ENCODE measurements at regions not wholly inside any gene's neighbourhood (a gene's known extent, or its start where the extent isn't known, plus 50 kb on each side); places are given as distances from the start of the nearest gene placed in this dataset.

DNA sequence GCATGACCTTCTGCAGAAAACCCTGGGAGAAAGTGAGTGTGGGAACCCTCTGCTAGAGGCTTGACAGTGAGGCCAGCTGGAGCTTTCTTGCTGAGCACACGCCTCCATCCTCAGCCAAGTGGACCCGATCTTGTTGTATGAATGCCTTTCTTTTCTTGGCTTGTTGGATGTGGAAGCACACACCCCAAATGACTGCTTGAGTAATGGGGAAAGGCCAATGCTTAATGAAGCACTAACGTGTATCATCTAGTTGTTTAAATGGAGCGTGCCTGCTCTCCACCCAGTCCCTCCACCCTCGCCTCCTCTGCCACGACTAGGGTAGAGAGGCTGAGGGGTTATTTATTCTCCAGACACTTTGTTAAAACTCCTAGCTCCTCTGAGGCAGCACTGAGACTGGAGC lies 54.3 kb upstream of the IKBKE start:
- TF ChIP-seq, protein P1, sequence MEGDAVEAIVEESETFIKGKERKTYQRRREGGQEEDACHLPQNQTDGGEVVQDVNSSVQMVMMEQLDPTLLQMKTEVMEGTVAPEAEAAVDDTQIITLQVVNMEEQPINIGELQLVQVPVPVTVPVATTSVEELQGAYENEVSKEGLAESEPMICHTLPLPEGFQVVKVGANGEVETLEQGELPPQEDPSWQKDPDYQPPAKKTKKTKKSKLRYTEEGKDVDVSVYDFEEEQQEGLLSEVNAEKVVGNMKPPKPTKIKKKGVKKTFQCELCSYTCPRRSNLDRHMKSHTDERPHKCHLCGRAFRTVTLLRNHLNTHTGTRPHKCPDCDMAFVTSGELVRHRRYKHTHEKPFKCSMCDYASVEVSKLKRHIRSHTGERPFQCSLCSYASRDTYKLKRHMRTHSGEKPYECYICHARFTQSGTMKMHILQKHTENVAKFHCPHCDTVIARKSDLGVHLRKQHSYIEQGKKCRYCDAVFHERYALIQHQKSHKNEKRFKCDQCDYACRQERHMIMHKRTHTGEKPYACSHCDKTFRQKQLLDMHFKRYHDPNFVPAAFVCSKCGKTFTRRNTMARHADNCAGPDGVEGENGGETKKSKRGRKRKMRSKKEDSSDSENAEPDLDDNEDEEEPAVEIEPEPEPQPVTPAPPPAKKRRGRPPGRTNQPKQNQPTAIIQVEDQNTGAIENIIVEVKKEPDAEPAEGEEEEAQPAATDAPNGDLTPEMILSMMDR (IDR thresholded peaks at IDR 0.05) = no peak
- TF ChIP-seq POLR2A (IDR thresholded peaks at IDR 0.05) = no peak
